Middle frontal gyrus (tissue), 1 donor: ENCODE measurements at regions not wholly inside any gene's neighbourhood (a gene's known extent, or its start where the extent isn't known, plus 50 kb on each side); places are given as distances from the start of the nearest gene placed in this dataset.
"Not testable (repeated sequence)": the region's sequence is repeated elsewhere in the genome, so short reads cannot be mapped to it uniquely, and the experiment has no call there.

Source experiments
- DNase-seq: peaks from one replicate; pipeline ENCODE4 v3.0.0-alpha.2; 2015; ENCODE audit warnings: low spot score; ENCODE audit errors: extremely low spot score

- DNase-seq, result no peak
These were observed 366.9 kb upstream of the IRAK1BP1 start for GRCh38 chr6:78500299-78501089.

- no peak for DNase-seq
These were observed 364.9 kb upstream of the IRAK1BP1 start for GRCh38 chr6:78502386-78502887.

GRCh38 chr6:78505178-78505577, 362.2 kb upstream of the IRAK1BP1 start:
- no peak for DNase-seq

- no peak for DNase-seq
These were observed 356.3 kb upstream of the IRAK1BP1 start for GRCh38 chr6:78511009-78511408.

GRCh38 chr6:78513856-78514255, 353.5 kb upstream of the IRAK1BP1 start:
- DNase-seq, result no peak

- DNase-seq, result no peak
These were observed 352.1 kb upstream of the IRAK1BP1 start for GRCh38 chr6:78515271-78515670.

- no peak for DNase-seq
These were observed 350.0 kb upstream of the IRAK1BP1 start for GRCh38 chr6:78517399-78517798.

GRCh38 chr6:78523622-78524021, 343.7 kb upstream of the IRAK1BP1 start:
- DNase-seq, result no peak

GRCh38 chr6:78525976-78526375, 341.4 kb upstream of the IRAK1BP1 start:
- no peak for DNase-seq

GRCh38 chr6:78526432-78526831, 340.9 kb upstream of the IRAK1BP1 start:
- DNase-seq, result no peak

- DNase-seq, result no peak
These were observed 338.4 kb upstream of the IRAK1BP1 start for GRCh38 chr6:78528926-78529325.

- DNase-seq, result no peak
These were observed 337.1 kb upstream of the IRAK1BP1 start for GRCh38 chr6:78530208-78530607.

- DNase-seq, result no peak
These were observed 333.9 kb upstream of the IRAK1BP1 start for GRCh38 chr6:78533426-78533825.

- DNase-seq, result no peak
These were observed 333.5 kb upstream of the IRAK1BP1 start for GRCh38 chr6:78533876-78534275.

GRCh38 chr6:78538002-78538401, 329.3 kb upstream of the IRAK1BP1 start:
- no peak for DNase-seq

- DNase-seq, result not testable (repeated sequence)
These were observed 319.7 kb upstream of the IRAK1BP1 start for GRCh38 chr6:78547636-78548035.

GRCh38 chr6:78551361-78551760, 316.0 kb upstream of the IRAK1BP1 start:
- no peak for DNase-seq

- DNase-seq, result no peak
These were observed 314.9 kb upstream of the IRAK1BP1 start for GRCh38 chr6:78552435-78552834.

GRCh38 chr6:78554341-78554740, 313.0 kb upstream of the IRAK1BP1 start:
- no peak for DNase-seq

- no peak for DNase-seq
These were observed 308.3 kb upstream of the IRAK1BP1 start for GRCh38 chr6:78559056-78559455.

- DNase-seq, result no peak
These were observed 306.3 kb upstream of the IRAK1BP1 start for GRCh38 chr6:78561015-78561414.

- DNase-seq, result no peak
These were observed 301.4 kb upstream of the IRAK1BP1 start for GRCh38 chr6:78565997-78566396.

- DNase-seq, result no peak
These were observed 297.3 kb upstream of the IRAK1BP1 start for GRCh38 chr6:78570044-78570443.
